ENCODE measurements at regions not wholly inside any gene's neighbourhood (a gene's known extent, or its start where the extent isn't known, plus 50 kb on each side); places are given as distances from the start of the nearest gene placed in this dataset.

DNA sequence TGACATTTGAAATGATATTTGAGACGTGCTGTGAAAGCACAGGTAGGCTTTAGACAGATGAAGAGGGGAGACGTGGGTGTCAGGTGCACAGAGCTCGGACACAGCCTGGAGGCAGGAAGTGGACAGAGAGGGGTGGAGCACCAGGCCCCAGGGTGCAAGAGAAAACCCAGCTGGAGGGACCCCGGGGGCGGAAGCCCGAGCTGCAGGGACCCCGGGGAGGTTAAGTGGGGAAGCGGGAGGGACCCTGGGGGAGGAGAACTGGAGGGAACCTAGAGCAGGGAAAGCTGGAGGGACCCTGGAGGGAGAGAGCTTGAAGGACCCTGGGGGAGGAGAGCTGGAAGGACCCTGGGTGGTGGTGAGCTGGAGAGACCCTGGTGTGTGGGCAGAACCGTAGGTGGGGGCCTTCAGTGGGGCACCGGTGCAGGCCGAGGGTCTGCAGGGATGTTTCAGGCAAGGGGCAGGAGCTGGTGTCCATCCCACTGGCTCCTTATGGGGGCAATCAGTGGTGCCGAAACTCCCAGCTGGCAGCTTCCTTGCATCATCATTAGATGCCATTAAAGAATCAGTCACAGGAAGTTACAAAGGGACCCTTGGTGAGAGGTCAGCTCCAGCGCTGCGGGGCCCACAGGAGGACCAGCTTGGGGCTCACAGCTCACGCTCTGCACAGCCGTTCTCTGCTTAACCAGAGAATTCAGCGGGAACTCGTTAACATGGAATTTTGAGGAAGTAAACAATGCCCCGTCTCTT is 246.6 kb downstream of the EIPR1 start:
- TF ChIP-seq, protein P1, sequence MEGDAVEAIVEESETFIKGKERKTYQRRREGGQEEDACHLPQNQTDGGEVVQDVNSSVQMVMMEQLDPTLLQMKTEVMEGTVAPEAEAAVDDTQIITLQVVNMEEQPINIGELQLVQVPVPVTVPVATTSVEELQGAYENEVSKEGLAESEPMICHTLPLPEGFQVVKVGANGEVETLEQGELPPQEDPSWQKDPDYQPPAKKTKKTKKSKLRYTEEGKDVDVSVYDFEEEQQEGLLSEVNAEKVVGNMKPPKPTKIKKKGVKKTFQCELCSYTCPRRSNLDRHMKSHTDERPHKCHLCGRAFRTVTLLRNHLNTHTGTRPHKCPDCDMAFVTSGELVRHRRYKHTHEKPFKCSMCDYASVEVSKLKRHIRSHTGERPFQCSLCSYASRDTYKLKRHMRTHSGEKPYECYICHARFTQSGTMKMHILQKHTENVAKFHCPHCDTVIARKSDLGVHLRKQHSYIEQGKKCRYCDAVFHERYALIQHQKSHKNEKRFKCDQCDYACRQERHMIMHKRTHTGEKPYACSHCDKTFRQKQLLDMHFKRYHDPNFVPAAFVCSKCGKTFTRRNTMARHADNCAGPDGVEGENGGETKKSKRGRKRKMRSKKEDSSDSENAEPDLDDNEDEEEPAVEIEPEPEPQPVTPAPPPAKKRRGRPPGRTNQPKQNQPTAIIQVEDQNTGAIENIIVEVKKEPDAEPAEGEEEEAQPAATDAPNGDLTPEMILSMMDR (IDR thresholded peaks at IDR 0.05; ENCODE audit: low read depth, low read length) = no peak
- TF ChIP-seq EZH2phosphoT487 (IDR thresholded peaks at IDR 0.05; ENCODE audit: low read depth) = no peak
